Osteoblast (primary cell): ENCODE measurements at regions not wholly inside any gene's neighbourhood (a gene's known extent, or its start where the extent isn't known, plus 50 kb on each side); places are given as distances from the start of the nearest gene placed in this dataset.

Experiments used
- DNase-seq: peaks from one replicate; pipeline ENCODE4 v3.0.0; 2011; ENCODE audit warnings: low spot score, mixed read lengths; ENCODE audit not compliant: insufficient read length; ENCODE audit errors: missing footprints
- H2AFZ ChIP-seq: 2 replicates; pipeline ENCODE4 v1.6.0; 2011; ENCODE audit warnings: mild to moderate bottlenecking, low read length
- H3K27ac ChIP-seq: 2 replicates; pipeline ENCODE4 v1.5.1; 2011; ENCODE audit warnings: mild to moderate bottlenecking, low read depth, low read length, moderate library complexity
- H3K27me3 ChIP-seq: 2 replicates; pipeline ENCODE4 v1.6.0; 2012; ENCODE audit warnings: mild to moderate bottlenecking, control low read depth, inconsistent platforms, low read length, moderate library complexity; ENCODE audit not compliant: insufficient read depth
- H3K36me3 ChIP-seq: 2 replicates; pipeline ENCODE4 v1.5.1; 2011; ENCODE audit warnings: mild to moderate bottlenecking, low read length, control low read depth, moderate library complexity; ENCODE audit not compliant: insufficient read depth
- H3K4me1 ChIP-seq: 2 replicates; pipeline ENCODE4 v1.5.1; 2011; ENCODE audit warnings: mild to moderate bottlenecking, low read length, control low read depth, moderate library complexity; ENCODE audit not compliant: insufficient read depth
- H3K4me2 ChIP-seq: 2 replicates; pipeline ENCODE4 v1.6.0; 2011; ENCODE audit warnings: mild to moderate bottlenecking, low read length; ENCODE audit not compliant: insufficient read depth
- H3K4me3 ChIP-seq: fragments of 200-600 bp; sonication (generic); 3 replicates; pipeline ENCODE4 v1.5.1; 2012; ENCODE audit warnings: mild to moderate bottlenecking, low read length, inconsistent platforms; ENCODE audit not compliant: insufficient read depth
- H3K79me2 ChIP-seq: 2 replicates; pipeline ENCODE4 v1.6.0; 2012; ENCODE audit warnings: mild to moderate bottlenecking, low read length, control low read depth, inconsistent platforms; ENCODE audit not compliant: insufficient read depth
- H3K9me3 ChIP-seq: 2 replicates; pipeline ENCODE4 v1.5.1; 2011; ENCODE audit warnings: low read depth, low read length, control low read depth
- H4K20me1 ChIP-seq: 2 replicates; pipeline ENCODE4 v1.6.0; 2012; ENCODE audit warnings: mild to moderate bottlenecking, low read length, control low read depth; ENCODE audit not compliant: insufficient read depth
- TF ChIP-seq, protein P1 (sequence below): IDR thresholded peaks from 2 replicates; pipeline ENCODE4 v1.5.1; 2011; ENCODE audit warnings: mild to moderate bottlenecking, low read depth, low read length, moderate library complexity; ENCODE audit errors: extremely low read depth

DNA sequence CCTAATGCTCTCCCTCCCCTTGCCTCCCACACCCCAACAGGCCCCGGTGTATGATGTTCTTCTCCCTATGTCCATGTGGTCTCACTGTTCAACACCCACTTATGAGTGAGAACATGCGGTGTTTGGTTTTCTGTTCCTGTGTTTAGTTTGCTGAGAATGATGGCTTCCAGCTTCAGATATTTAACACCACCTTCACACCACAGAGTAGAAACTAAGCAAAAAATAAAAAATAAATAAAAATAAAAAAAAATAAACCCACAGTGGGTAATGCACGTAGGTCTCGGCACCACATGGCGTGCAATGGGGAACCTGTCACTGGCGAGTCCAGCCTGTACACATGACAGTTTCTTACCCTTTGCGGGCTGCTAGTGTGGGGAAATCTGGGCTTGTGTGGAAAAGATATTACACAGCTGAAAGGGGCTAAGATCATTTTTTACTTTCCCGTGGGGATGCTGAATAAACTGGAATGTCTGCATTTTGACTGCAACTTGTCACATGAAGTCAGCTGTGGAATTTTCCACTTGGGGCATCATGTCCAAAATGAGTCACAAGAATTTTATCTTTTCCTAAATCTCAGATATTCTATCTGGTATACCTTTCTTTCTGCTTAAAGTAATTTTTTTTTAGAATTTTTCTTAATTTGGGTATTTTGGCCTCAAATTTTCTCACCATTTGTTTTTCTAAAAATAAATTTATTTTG is 170.5 kb downstream of the IRS2 start:
- H4K20me1 ChIP-seq, result no peaks in the 10 kb centered on the region
- H2AFZ ChIP-seq, result no peak overlapping the region
- TF ChIP-seq, protein P1, sequence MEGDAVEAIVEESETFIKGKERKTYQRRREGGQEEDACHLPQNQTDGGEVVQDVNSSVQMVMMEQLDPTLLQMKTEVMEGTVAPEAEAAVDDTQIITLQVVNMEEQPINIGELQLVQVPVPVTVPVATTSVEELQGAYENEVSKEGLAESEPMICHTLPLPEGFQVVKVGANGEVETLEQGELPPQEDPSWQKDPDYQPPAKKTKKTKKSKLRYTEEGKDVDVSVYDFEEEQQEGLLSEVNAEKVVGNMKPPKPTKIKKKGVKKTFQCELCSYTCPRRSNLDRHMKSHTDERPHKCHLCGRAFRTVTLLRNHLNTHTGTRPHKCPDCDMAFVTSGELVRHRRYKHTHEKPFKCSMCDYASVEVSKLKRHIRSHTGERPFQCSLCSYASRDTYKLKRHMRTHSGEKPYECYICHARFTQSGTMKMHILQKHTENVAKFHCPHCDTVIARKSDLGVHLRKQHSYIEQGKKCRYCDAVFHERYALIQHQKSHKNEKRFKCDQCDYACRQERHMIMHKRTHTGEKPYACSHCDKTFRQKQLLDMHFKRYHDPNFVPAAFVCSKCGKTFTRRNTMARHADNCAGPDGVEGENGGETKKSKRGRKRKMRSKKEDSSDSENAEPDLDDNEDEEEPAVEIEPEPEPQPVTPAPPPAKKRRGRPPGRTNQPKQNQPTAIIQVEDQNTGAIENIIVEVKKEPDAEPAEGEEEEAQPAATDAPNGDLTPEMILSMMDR, result no peak
- H3K79me2 ChIP-seq, result no peaks in the 10 kb centered on the region
- H3K27me3 ChIP-seq, result no peaks in the 10 kb centered on the region
- H3K9me3 ChIP-seq, result no peaks in the 10 kb centered on the region
- no peaks in the 10 kb centered on the region for H3K4me1 ChIP-seq
- peak; percentile 55 for DNase-seq
- no peak overlapping the region for H3K4me3 ChIP-seq
- no peak overlapping the region for H3K27ac ChIP-seq
- H3K36me3 ChIP-seq, result no peaks in the 10 kb centered on the region
- no peak overlapping the region for H3K4me2 ChIP-seq

DNA sequence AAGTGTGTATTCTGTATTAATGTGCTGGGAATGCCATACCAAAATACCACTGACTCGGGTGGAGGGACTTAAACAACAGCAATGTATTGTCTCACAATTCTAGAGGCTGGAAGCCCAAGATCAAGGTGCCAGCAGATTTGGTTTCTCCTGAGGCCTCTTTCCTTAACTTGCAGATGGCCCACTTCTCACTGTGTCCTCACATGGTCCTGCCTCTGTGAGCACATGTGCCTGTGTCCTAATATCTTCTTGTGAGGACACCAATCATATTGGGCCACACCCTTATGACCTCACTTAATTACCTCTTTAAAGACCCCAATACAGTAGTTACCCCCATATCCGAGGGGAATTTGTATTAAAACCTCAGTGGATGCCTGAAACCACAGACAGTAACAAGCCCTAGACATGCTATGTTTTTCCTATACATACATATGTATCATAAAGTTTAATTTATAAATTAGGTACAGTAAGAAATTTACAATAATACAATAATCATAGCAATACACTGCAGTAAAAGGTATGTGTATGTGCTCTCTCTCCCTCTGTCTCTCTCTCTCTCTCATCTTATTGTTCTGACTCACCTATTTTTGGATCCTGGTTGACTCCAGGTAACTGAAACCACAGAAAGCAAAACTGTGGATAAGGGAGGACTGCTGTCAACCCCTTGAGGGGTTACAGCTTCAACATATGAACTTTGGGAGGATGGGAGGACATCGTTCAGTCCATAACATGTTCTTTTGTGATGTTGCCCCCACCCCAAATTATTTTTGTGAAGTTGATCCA is 174.3 kb downstream of the IRS2 start:
- Histone ChIP-seq H2AFZ (no peak overlapping the region), H3K27ac (no peak overlapping the region), H3K36me3 (no peaks in the 10 kb centered on the region), H3K4me1 (no peaks in the 10 kb centered on the region), H3K79me2 (no peaks in the 10 kb centered on the region), H3K27me3 (no peaks in the 10 kb centered on the region), H3K4me2 (no peak overlapping the region), H3K4me3 (no peak overlapping the region), H4K20me1 (no peaks in the 10 kb centered on the region), H3K9me3 (no peaks in the 10 kb centered on the region)
- no peak for DNase-seq
- TF ChIP-seq, protein P1, result no peak

DNA sequence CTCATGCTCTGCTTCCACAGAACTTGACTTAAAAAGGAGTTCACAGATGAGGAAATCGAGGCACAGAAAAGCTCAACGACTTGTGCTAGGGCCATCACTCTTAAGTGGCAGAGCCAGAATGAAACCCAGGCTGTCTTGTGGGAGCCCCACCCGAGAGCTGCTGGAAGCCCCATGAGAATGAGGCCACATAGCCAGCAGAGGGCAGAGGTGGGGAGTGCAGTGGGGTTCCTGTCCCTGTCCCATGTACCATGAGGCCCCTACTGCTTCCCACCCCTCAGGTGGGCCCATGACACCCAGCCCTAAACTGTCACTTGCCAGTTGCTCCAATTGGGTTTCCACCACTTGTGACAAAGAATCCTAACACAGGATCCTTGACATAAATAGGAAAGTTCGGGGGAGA is 175.9 kb downstream of the IRS2 start:
- TF ChIP-seq, protein P1, result no peak
- Histone ChIP-seq H3K4me3 (no peak overlapping the region), H3K36me3 (no peaks in the 10 kb centered on the region), H3K79me2 (no peaks in the 10 kb centered on the region), H4K20me1 (no peaks in the 10 kb centered on the region), H3K27me3 (no peaks in the 10 kb centered on the region), H3K9me3 (no peaks in the 10 kb centered on the region), H3K27ac (no peak overlapping the region), H3K4me1 (no peaks in the 10 kb centered on the region), H3K4me2 (no peak overlapping the region), H2AFZ (no peak overlapping the region)
- DNase-seq, result no peak

DNA sequence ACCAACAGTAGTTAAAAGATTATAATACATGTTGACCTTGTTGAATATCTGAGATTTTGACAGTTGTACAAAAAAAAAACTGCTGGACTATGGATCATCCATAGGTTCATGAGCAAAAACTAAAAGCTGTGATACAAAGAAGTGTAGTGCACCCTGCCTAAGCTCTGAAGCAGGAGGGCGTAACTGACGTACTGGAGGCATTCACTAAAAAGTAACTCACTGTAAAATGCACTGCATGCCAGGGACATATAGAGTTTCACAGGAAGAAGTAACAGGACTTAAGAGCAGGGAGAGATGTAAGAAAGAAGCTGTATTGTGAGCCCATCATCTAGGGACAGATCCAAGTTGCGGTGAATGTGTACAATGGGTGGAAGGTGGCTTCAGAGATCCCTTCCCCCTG is 177.9 kb downstream of the IRS2 start:
- H3K4me2 ChIP-seq, result no peak overlapping the region
- no peak overlapping the region for H3K27ac ChIP-seq
- no peaks in the 10 kb centered on the region for H3K36me3 ChIP-seq
- no peak overlapping the region for H3K4me3 ChIP-seq
- no peak for DNase-seq
- TF ChIP-seq, protein P1, result no peak
- H2AFZ ChIP-seq, result no peak overlapping the region
- H4K20me1 ChIP-seq, result no peaks in the 10 kb centered on the region
- no peaks in the 10 kb centered on the region for H3K27me3 ChIP-seq
- no peaks in the 10 kb centered on the region for H3K9me3 ChIP-seq
- H3K4me1 ChIP-seq, result no peaks in the 10 kb centered on the region
- no peaks in the 10 kb centered on the region for H3K79me2 ChIP-seq
